ENCODE measurements at regions not wholly inside any gene's neighbourhood (a gene's known extent, or its start where the extent isn't known, plus 50 kb on each side); places are given as distances from the start of the nearest gene placed in this dataset.

- TF ChIP-seq RFX5 (IDR thresholded peaks at IDR 0.05; ENCODE audit: low read depth, low read length) (no peak), USF2 (IDR thresholded peaks at IDR 0.05; ENCODE audit: low read depth, low read length) (no peak), RAD21 (IDR thresholded peaks at IDR 0.05; ENCODE audit: low read length) (no peak), POLR2A (IDR thresholded peaks at IDR 0.05; ENCODE audit: low read depth, low read length) (no peak)
- TF ChIP-seq, protein P1, sequence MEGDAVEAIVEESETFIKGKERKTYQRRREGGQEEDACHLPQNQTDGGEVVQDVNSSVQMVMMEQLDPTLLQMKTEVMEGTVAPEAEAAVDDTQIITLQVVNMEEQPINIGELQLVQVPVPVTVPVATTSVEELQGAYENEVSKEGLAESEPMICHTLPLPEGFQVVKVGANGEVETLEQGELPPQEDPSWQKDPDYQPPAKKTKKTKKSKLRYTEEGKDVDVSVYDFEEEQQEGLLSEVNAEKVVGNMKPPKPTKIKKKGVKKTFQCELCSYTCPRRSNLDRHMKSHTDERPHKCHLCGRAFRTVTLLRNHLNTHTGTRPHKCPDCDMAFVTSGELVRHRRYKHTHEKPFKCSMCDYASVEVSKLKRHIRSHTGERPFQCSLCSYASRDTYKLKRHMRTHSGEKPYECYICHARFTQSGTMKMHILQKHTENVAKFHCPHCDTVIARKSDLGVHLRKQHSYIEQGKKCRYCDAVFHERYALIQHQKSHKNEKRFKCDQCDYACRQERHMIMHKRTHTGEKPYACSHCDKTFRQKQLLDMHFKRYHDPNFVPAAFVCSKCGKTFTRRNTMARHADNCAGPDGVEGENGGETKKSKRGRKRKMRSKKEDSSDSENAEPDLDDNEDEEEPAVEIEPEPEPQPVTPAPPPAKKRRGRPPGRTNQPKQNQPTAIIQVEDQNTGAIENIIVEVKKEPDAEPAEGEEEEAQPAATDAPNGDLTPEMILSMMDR (conservative IDR thresholded peaks at IDR 0.05; ENCODE audit: low read depth, low read length), result no peak
These were observed 1361.2 kb downstream of the XPNPEP1 start for GRCh38 chr10:108562105-108562504.

Data from IMR-90 (cell line).